Coronary artery (tissue), 2 donors: ENCODE measurements at regions not wholly inside any gene's neighbourhood (a gene's known extent, or its start where the extent isn't known, plus 50 kb on each side); places are given as distances from the start of the nearest gene placed in this dataset.

Experiments used
- DNase-seq: peaks from one replicate; pipeline ENCODE4 v3.0.0-alpha.2; 2017; ENCODE audit warnings: low spot score
- H3K27ac ChIP-seq, 2 donors: fragments of 200-600 bp; sonication (generic); one replicate each; pipeline ENCODE4 v1.5.1; 2016 to 2019
- H3K4me3 ChIP-seq: fragments of 200-600 bp; sonication (generic); 2 replicates; pipeline ENCODE4 v1.5.1; 2016; ENCODE audit warnings: mild to moderate bottlenecking, moderate library complexity
- CTCF ChIP-seq: fragments of 200-600 bp; sonication (generic); IDR thresholded peaks from one replicate; pipeline ENCODE4 v1.5.1; 2019; ENCODE audit warnings: antibody characterized with exemption

- no peak for TF ChIP-seq CTCF
- no peak overlapping the region for H3K27ac ChIP-seq
- no peak overlapping the region for H3K4me3 ChIP-seq
- no peak for DNase-seq
These were observed 723.7 kb upstream of the USP15 start for GRCh38 chr12:61536525-61536924.

- TF ChIP-seq CTCF = no peak
- no peak overlapping the region for H3K4me3 ChIP-seq
- DNase-seq = no peak
- no peak overlapping the region for H3K27ac ChIP-seq
These were observed 721.3 kb upstream of the USP15 start for GRCh38 chr12:61538951-61539350.

GRCh38 chr12:61542551-61542950 is 717.7 kb upstream of the USP15 start:
- no peak for DNase-seq
- Histone ChIP-seq H3K27ac (no peak overlapping the region), H3K4me3 (no peak overlapping the region)
- TF ChIP-seq CTCF = no peak

GRCh38 chr12:61546296-61546695 is 713.9 kb upstream of the USP15 start:
- TF ChIP-seq CTCF = no peak
- no peak for DNase-seq
- Histone ChIP-seq H3K4me3 (no peak overlapping the region), H3K27ac (no peak overlapping the region)

GRCh38 chr12:61553091-61553490 is 707.1 kb upstream of the USP15 start:
- H3K27ac ChIP-seq = no peak overlapping the region
- TF ChIP-seq CTCF = no peak
- DNase-seq = no peak
- H3K4me3 ChIP-seq = no peak overlapping the region

GRCh38 chr12:61554268-61555008 is 705.8 kb upstream of the USP15 start:
- DNase-seq = no peak
- Histone ChIP-seq H3K27ac (no peak overlapping the region), H3K4me3 (no peak overlapping the region)
- no peak for TF ChIP-seq CTCF

DNA sequence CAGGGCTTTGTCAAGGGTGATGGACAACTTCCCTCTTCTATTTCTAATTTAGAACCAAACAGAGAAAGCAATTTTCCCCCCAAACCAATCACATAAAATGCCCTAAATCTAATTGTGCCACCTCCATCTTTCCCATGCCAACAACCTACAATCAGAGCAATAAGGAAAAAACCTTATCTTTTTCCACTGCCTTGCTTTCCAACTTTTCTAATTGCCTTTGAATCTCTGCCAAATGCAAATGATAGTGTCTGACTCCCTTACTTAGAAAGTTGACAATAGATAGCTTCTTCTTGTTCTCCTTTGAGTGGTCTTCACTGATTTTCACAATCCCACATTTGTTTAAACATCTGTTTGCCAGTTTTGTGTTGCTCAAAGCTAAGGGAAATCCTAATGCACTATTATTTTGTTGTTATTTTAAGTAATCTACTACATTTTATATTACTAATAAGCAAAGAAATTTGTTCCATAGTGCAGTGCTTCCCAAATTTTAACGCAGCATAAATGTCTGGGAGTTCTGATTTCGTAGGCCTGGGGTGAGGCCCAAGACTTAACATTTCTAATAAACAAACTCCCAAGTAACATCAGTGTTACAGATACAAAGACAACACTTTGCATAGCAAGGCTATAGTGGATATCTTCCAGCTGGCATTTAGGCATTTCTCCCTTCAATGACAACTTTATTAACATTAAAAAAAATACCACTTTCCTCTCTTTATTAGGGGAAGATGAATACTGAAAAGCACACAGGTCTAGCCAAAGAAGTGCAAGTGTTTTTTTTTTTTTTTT is 696.3 kb upstream of the USP15 start:
- Histone ChIP-seq H3K27ac (no peak overlapping the region), H3K4me3 (no peak overlapping the region)
- DNase-seq = no peak
- TF ChIP-seq CTCF = no peak
